Sigmoid colon (tissue), 6 donors: ENCODE measurements at regions not wholly inside any gene's neighbourhood (a gene's known extent, or its start where the extent isn't known, plus 50 kb on each side); places are given as distances from the start of the nearest gene placed in this dataset.
"Not testable (repeated sequence)": the region's sequence is repeated elsewhere in the genome, so short reads cannot be mapped to it uniquely, and the experiment has no call there.

Source experiments
- DNase-seq: peaks from one replicate; pipeline ENCODE4 v3.0.0-alpha.2; 2019
- H3K27ac ChIP-seq, 4 donors: fragments of 200-600 bp; sonication (generic); one replicate each; pipeline ENCODE4 v1.5.1; 2016 to 2019; ENCODE audit warnings: mild to moderate bottlenecking in 1 of 4
- H3K27me3 ChIP-seq, 3 donors: fragments of 200-600 bp; sonication (generic); one replicate each; pipeline ENCODE4 v1.5.1; 2019; ENCODE audit warnings: mild to moderate bottlenecking in 1 of 3
- H3K36me3 ChIP-seq, 4 donors: fragments of 200-600 bp; sonication (generic); one replicate each; pipeline ENCODE4 v1.5.1; 2016 to 2019
- H3K4me1 ChIP-seq, 4 donors: fragments of 200-600 bp; sonication (generic); one replicate each; pipeline ENCODE4 v1.5.1; 2017 to 2019
- H3K4me3 ChIP-seq, 4 donors: fragments of 200-600 bp; sonication (generic); one replicate each; pipeline ENCODE4 v1.5.1; 2017 to 2019; ENCODE audit warnings: mild to moderate bottlenecking in 2 of 4, moderate library complexity in 1 of 4
- H3K9me3 ChIP-seq, 4 donors: fragments of 200-600 bp in 3 of 4; sonication (generic) in 3 of 4; one replicate each; pipeline versions ENCODE4 v1.5.1 to v1.6.1; 2013 to 2019
- WGBS, 2 donors: extraction: QIAGEN DNeasy Blood & Tissue Kit; methylation state at CpG; one replicate each; pipeline ENCODE4 v1.1.7; 2013; 5-methylcytosine and 5-hydroxymethylcytosine counted together
- intact Hi-C: fragments of 100-400 bp; cut with DNase I; formaldehyde crosslinking; loops from one replicate; pipeline ENCODE4 v1.15.1; 2023
- donor health status: healthy with polysubstance abuse.
- donor health status: healthy.

- H3K27me3 ChIP-seq, intact Hi-C loops, H3K27ac ChIP-seq, DNase-seq, H3K36me3 ChIP-seq, H3K4me3 ChIP-seq, H3K4me1 ChIP-seq, H3K9me3 ChIP-seq: not testable (repeated sequence)
- no CpG with 5 or more reads among the region's 3 CpGs for WGBS, 2 donors
Observed at GRCh38 chr1:143796369-143796768, 175.4 kb downstream of the FAM72C start.

DNA sequence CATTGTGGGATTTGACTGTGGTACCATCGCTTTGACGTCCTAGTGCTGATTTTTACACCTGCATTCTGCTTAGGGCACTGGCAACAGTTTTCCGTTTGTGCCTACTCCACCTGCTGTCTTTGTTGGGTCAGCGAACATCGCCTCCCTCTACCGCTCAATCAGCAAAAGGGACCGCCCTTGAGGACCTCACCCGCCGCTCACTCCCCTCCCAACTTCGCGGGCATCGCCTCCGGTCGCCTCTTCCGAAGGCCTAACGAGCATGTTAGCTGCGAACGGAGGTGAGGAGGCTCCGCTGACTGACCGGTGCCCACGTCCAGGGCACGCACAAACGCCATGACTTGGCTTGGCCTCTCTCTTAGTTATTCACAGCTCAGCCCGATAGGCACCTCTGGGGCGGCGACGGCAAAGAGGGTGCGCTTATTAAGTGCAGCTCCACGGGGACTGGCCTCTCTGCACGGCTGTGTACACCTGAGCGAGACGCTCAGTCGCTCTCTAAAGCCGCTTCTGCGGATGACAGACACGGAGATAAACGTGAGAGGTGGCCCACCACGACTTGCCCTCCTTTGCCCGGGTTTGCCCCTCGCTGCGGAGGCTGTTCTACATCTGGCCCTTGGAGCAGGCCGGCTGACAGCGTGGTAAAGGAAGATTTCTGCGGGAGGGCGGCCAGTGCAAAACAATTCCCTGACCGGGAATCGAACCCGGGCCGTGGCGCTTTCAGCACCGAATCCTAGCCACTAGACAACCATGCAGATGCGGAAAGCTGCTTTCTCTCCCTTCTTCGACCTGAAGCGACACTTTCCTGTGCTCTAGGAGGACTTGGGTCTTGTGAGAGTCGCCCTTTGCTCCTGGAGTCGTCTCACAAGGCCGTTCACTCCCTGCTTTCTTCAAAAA lies 179.5 kb downstream of the FAM72C start:
- H3K9me3 ChIP-seq, H3K36me3 ChIP-seq, H3K4me3 ChIP-seq, H3K27ac ChIP-seq, intact Hi-C loops, H3K27me3 ChIP-seq, DNase-seq, H3K4me1 ChIP-seq: not testable (repeated sequence)
- WGBS, 2 donors: no CpG with 5 or more reads among the region's 57 CpGs

GRCh38 chr1:143786381-143786780 lies 185.4 kb downstream of the FAM72C start:
- H3K27ac ChIP-seq, H3K4me1 ChIP-seq, H3K36me3 ChIP-seq, H3K27me3 ChIP-seq, H3K4me3 ChIP-seq, DNase-seq, H3K9me3 ChIP-seq, intact Hi-C loops: not testable (repeated sequence)
- WGBS, 2 donors: no CpG with 5 or more reads among the region's 3 CpGs

DNA sequence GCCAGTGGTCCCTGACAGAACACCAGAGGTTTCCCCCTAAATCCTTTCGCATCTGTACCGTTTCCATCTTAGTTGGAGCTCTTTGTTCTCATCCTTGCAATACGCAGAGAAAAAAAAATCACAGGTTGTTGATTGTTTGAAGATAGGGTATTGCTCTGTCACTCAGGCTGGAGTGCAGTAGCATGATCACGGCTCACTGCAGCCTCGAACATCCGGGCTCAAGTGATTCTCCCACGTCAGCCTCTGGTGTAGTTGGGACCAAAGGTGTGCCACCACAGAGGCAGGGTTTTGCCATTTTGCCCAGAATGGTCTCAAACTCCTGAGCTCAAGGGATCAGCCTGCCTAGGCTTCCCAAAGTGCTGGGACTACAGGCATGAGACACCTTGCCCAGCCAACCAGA lies 185.9 kb downstream of the FAM72C start:
- H3K36me3 ChIP-seq, H3K4me3 ChIP-seq, H3K27me3 ChIP-seq, DNase-seq, intact Hi-C loops, H3K4me1 ChIP-seq, H3K27ac ChIP-seq, H3K9me3 ChIP-seq: not testable (repeated sequence)
- 94 to 97% methylated on average over 2 of the region's 7 CpGs for WGBS, 2 donors

- H3K9me3 ChIP-seq, DNase-seq, H3K27me3 ChIP-seq, H3K27ac ChIP-seq, H3K4me1 ChIP-seq, H3K36me3 ChIP-seq, H3K4me3 ChIP-seq, intact Hi-C loops: not testable (repeated sequence)
- WGBS, 2 donors: 91 to 92% methylated on average over 4 of the region's 11 CpGs
Observed at GRCh38 chr1:143784239-143784882, 187.4 kb downstream of the FAM72C start.

DNA sequence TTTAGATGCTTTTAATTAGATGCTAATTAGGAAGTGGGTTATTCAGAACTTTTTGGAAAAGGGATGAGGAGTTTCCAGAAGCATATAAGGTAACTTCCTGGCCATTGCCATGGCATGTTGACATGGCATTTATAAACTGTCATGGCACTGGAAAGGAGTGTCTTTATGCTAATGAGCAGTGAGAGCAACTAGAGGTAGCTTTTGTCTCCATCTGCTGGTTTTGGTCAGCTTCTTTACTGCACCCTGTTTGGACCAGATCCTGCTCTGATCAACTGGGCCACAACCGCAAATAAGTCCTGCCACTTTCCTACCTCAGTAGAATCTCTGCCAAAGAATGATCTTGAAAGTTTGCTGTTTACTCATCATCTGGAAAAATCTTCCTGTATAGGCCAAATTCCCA lies 193.6 kb downstream of the FAM72C start:
- intact Hi-C loops, H3K27ac ChIP-seq, H3K36me3 ChIP-seq, H3K4me1 ChIP-seq, H3K27me3 ChIP-seq, DNase-seq, H3K9me3 ChIP-seq, H3K4me3 ChIP-seq: not testable (repeated sequence)
- no CpG with 5 or more reads among the region's 1 CpG for WGBS, 2 donors

- DNase-seq, H3K27me3 ChIP-seq, H3K4me3 ChIP-seq, intact Hi-C loops, H3K36me3 ChIP-seq, H3K9me3 ChIP-seq, H3K27ac ChIP-seq, H3K4me1 ChIP-seq: not testable (repeated sequence)
- 60 to 67% methylated on average over 2 of the region's 2 CpGs for WGBS, 2 donors
Observed at GRCh38 chr1:143764831-143765230, 207.0 kb downstream of the FAM72C start.

DNA sequence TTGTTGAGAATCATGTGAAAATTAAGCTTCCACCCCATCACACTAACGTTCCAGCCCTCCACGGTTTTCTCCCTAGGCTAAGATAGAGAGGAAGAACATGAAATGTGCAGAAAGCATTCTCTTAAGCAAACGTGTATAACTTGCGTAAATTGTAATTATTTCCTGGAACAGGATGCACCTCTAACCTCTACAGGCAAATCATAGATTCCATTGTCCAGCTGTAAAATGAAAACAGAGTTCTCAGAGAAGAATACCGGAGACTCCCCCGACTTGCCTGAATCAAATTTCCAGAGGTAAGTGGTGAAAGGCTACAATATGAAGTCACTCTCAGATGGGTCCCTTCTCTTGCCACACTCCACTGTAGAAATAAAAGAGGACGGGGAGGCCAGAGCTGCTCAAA lies 211.4 kb downstream of the FAM72C start:
- H3K27ac ChIP-seq, intact Hi-C loops, DNase-seq: not testable (repeated sequence)

GRCh38 chr1:143755961-143756360 lies 215.8 kb downstream of the FAM72C start:
- intact Hi-C loops, H3K27ac ChIP-seq, H3K27me3 ChIP-seq, H3K36me3 ChIP-seq, H3K4me3 ChIP-seq, H3K4me1 ChIP-seq, H3K9me3 ChIP-seq: not testable (repeated sequence)
- peak; percentile 64 for DNase-seq
- WGBS, 2 donors: 3 to 23% methylated on average over 3 of the region's 3 CpGs

More for the DNA sequence above, 211.4 kb downstream of the FAM72C start:
- not testable (repeated sequence) for H3K9me3 ChIP-seq, H3K27me3 ChIP-seq, H3K36me3 ChIP-seq, H3K4me1 ChIP-seq, H3K4me3 ChIP-seq
- 54 to 65% methylated on average over 5 of the region's 7 CpGs for WGBS, 2 donors
